ENCODE measurements at regions not wholly inside any gene's neighbourhood (a gene's known extent, or its start where the extent isn't known, plus 50 kb on each side); places are given as distances from the start of the nearest gene placed in this dataset.
"Not testable (repeated sequence)": the region's sequence is repeated elsewhere in the genome, so short reads cannot be mapped to it uniquely, and the experiment has no call there.

- no peak for DNase-seq
Observed at GRCh38 chr2:122750095-122750494, 994.6 kb downstream of the TSN start.

- DNase-seq = no peak
Observed at GRCh38 chr2:122750808-122751207, 995.4 kb downstream of the TSN start.

GRCh38 chr2:122753336-122753735 lies 997.9 kb downstream of the TSN start:
- DNase-seq = no peak

GRCh38 chr2:122754561-122754960 lies 999.1 kb downstream of the TSN start:
- no peak for DNase-seq

GRCh38 chr2:122755281-122755780 lies 999.9 kb downstream of the TSN start:
- no peak for DNase-seq

GRCh38 chr2:122758967-122759366 lies 1003.5 kb downstream of the TSN start:
- no peak for DNase-seq

GRCh38 chr2:122764014-122764413 lies 1008.6 kb downstream of the TSN start:
- no peak for DNase-seq

- no peak for DNase-seq
Observed at GRCh38 chr2:122780251-122780650, 1024.8 kb downstream of the TSN start.

GRCh38 chr2:122794100-122794499 lies 1038.6 kb downstream of the TSN start:
- DNase-seq = no peak

- DNase-seq = no peak
Observed at GRCh38 chr2:122795763-122796162, 1040.3 kb downstream of the TSN start.

GRCh38 chr2:122799391-122799790 lies 1043.9 kb downstream of the TSN start:
- DNase-seq = no peak

- DNase-seq = no peak
Observed at GRCh38 chr2:122800781-122801180, 1045.3 kb downstream of the TSN start.

- DNase-seq = no peak
Observed at GRCh38 chr2:122804494-122804893, 1049.0 kb downstream of the TSN start.

GRCh38 chr2:122805346-122805745 lies 1049.9 kb downstream of the TSN start:
- DNase-seq = no peak

- DNase-seq = no peak
Observed at GRCh38 chr2:122808286-122808969, 1053.0 kb downstream of the TSN start.

- DNase-seq = not testable (repeated sequence)
Observed at GRCh38 chr2:122812214-122812613, 1056.8 kb downstream of the TSN start.

GRCh38 chr2:122815120-122815519 lies 1059.7 kb downstream of the TSN start:
- DNase-seq = no peak

- no peak for DNase-seq
Observed at GRCh38 chr2:122816803-122817202, 1061.4 kb downstream of the TSN start.

- DNase-seq = peak; percentile 56
Observed at GRCh38 chr2:122822319-122822718, 1066.9 kb downstream of the TSN start.

GRCh38 chr2:122830157-122830556 lies 1074.7 kb downstream of the TSN start:
- no peak for DNase-seq

- no peak for DNase-seq
Observed at GRCh38 chr2:122831649-122832048, 1076.2 kb downstream of the TSN start.

- DNase-seq = no peak
Observed at GRCh38 chr2:122843503-122843902, 1088.1 kb downstream of the TSN start.

GRCh38 chr2:122851161-122851560 lies 1095.7 kb downstream of the TSN start:
- no peak for DNase-seq

- DNase-seq = no peak
Observed at GRCh38 chr2:122851972-122852531, 1096.6 kb downstream of the TSN start.

- no peak for DNase-seq
Observed at GRCh38 chr2:122856696-122857095, 1101.2 kb downstream of the TSN start.

All from islet precursor cell (in vitro differentiated cells).